ENCODE measurements at regions not wholly inside any gene's neighbourhood (a gene's known extent, or its start where the extent isn't known, plus 50 kb on each side); places are given as distances from the start of the nearest gene placed in this dataset.
"Not testable (repeated sequence)": the region's sequence is repeated elsewhere in the genome, so short reads cannot be mapped to it uniquely, and the experiment has no call there.

DNA sequence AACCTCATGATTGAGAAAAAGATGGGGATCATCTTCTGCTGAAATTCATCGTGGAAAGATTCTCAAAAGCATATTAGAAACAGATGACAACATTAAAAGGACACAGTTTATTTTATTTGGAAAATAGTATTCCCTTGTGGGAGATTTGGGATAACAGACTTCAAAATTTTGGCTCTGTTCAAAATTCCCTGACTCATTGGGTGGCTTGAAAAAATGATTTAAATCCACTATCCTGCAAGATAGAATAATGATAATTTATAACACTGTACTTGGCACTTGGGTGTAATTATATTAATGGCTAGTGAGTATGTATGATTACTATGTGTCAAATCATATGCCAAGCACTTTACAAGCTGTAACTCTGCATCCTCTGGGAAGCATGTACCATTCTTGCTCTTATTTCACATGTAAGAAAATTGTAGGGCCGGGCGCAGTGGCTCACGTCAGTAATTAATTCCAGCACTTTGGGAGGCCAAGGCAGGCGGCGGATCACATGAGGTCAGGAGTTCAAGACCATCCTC is 128.8 kb downstream of the LMNTD1 start:
- intact Hi-C loops (cut with DNase I), result no loop called here
- ATAC-seq (peak in 1 of 2 donors; percentile 36), DNase-seq (no peak)

- DNase-seq (peak; percentile 26), ATAC-seq (peak in 1 of 2 donors; percentile 64)
- intact Hi-C loops (cut with DNase I), result no loop called here
Observed at GRCh38 chr12:25423355-25424050, 129.6 kb downstream of the LMNTD1 start.

DNA sequence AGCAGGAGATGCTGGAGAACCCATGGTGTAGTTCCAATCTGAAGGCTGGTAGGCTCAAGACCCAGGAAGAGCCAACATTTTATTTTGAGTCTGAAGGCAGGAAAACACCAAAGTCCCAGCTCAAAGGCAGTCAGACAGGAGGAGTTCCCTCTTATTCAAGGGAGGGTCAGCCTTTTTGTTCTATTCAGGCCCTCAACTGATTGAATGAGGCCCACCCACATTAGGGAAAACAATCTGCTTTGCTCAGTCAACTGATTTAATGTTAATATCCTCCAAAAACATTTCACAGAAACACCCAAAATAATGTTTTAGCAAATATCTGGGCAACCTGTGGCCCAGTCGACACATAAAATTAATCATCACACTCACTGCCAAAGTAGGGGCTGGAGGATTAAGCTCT is 130.8 kb downstream of the LMNTD1 start:
- intact Hi-C loops (cut with DNase I), result no loop called here
- ATAC-seq (no peak), DNase-seq (no peak)

DNA sequence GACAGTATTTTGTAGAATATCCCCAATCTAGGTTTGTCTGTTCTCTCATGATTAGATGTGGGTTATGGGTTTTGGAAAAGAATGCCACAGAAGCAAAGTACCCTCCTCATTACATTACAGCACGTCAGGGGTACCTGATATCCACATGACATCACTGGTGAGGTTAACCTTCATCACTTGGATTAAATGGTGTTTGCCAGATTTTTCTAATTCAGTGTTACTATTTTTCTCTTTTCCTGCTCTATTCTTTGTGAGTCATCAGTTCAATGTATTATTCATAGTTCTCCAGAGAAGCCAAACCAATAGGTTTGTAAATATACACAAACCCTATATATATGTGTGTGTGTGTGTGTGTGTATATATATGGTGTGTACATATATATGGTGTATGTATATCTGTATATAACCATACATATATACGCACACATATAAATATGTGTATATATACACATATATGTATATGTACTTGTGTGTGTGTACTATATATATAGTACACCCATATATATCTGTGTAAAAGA is 131.4 kb downstream of the LMNTD1 start:
- ATAC-seq (no peak), DNase-seq (no peak)

GRCh38 chr12:25420116-25420515 is 133.0 kb downstream of the LMNTD1 start:
- DNase-seq (no peak), ATAC-seq (no peak)
- intact Hi-C loops (cut with DNase I), result no loop called here

More for the DNA sequence above, 131.4 kb downstream of the LMNTD1 start:
- intact Hi-C loops (cut with DNase I), result no loop called here

- DNase-seq, result no peak
- intact Hi-C loops (cut with DNase I), result no loop called here
- ATAC-seq, result no peak
Observed at GRCh38 chr12:25419595-25419994, 133.5 kb downstream of the LMNTD1 start.

DNA sequence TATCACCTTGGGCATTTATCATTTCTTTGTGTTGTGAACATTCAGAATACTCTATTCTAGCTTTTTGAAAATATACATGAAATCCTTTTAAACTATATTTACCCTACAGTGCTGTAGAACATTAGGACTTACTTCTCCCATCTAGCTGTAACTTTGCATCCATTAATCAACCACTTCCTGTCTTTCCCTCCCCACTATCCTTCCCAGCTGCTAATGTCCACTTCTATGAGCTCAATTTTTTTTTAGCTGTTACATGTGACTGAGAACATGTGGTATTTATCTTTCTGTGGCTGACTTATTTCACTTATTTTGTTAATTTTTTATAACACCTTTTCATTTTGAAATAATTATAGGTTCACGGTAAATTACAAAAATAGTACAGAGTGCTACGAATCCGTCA is 136.0 kb downstream of the LMNTD1 start:
- DNase-seq (no peak), ATAC-seq (no peak)
- intact Hi-C loops (cut with DNase I), result no loop called here

GRCh38 chr12:25416516-25416915 is 136.6 kb downstream of the LMNTD1 start:
- ATAC-seq (no peak), DNase-seq (no peak)
- intact Hi-C loops (cut with DNase I), result no loop called here

GRCh38 chr12:25415004-25415403 is 138.1 kb downstream of the LMNTD1 start:
- no peak for ATAC-seq
- intact Hi-C loops (cut with DNase I), result no loop called here

GRCh38 chr12:25412735-25413134 is 140.3 kb downstream of the LMNTD1 start:
- intact Hi-C loops (cut with DNase I), result no loop called here
- DNase-seq (no peak), ATAC-seq (no peak)

More at GRCh38 chr12:25415004-25415403, 138.1 kb downstream of the LMNTD1 start:
- DNase-seq, result no peak

DNA sequence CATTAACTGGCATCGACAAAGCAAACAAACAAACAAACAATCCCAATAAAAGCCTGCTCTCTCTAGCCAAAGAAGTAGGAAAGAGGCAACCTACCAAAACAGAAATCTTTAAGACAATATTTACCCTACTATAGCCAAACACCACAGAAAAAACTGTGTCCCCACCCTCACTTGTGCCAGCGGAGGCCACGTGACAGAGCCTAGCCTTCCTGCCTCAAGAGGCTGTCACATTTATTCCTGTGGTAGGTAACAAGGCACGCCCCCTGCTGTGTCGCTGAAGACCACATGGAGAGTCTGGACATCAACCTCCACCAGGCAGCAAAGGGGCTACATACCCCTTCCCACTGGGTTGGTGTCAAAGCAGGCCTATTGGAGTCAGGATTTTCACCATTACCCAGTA is 148.1 kb downstream of the LMNTD1 start:
- no peak for ATAC-seq
- DNase-seq, result no peak
- intact Hi-C loops (cut with DNase I), result no loop called here

DNA sequence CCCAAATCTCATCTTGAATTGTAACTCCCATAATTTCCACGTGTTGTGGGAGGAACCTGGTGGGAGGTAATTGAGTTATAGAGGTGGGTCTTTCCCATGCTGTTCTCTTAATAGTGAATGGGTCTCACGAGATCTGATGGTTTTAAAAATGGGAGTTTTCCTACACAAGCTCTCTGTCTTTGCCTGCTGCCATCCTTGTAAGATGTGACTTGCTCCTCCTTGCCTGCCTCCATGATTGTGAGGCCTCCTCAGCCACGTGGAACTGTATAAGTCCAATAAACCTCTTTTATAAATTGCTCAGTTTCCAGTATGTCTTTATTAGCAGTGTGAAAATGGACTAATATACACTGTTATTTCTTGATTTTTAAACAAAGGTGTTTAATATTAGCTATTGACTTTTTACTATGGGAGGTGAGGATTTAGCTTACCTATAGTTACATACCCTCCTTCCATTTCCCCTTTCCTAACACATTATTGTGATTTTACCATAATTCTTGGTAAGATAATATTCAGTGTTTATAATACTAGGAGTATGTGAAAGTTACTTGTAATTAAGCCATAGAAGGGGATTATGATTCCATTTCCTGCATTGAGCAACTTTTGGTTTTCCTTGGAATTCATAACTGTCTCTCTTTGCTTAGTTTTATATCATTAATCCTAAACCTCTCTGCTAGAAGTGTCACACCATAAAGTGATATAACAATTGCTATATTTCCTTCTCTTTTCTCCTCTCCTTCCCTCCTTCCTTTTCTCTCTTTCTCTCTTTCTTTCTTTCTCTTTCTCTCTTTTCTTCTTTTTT is 151.0 kb upstream of the KRAS start:
- ATAC-seq (no peak), DNase-seq (no peak)
- intact Hi-C loops (cut with DNase I), result no loop called here

GRCh38 chr12:25397001-25397400 is 146.3 kb upstream of the KRAS start:
- ATAC-seq (no peak), DNase-seq (no peak)
- intact Hi-C loops (cut with DNase I), result no loop called here

DNA sequence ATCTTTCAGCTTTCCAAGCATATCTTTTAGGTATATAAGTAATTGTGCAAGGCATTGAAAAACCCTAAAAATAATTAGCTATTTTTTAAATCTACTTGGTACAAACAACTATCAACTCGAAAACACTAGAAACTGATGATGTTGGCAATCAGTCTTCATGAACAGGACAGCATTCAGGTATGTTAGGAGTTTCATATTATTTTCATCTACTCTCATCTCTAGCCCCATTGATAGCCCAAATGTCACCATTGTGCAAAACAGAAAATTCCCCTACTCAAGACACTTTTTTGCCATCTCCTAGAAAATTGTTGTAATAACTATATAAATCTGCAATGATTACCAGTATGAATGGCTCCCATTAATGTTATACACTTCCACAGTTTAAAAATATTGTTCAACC is 144.5 kb upstream of the KRAS start:
- no peak for DNase-seq
- intact Hi-C loops (cut with DNase I), result no loop called here
- no peak for ATAC-seq

DNA sequence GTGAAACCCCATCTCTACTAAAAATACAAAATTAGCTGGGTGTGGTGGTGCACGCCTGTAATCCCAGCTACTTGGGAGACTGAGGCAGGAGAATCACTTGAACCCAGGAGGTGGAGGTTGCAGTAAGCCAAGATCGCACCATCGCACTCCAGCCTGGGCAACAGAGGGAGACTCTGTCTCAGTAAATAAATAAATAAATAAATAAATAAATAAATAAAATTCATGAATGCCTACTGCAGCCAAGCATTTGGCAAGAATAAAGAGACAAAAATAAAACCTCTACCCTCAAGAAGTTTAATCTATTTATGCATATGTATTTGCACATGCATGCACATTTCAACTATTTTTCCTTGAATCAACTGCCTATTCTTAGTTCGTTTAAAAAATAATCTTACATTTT is 144.0 kb upstream of the KRAS start:
- ATAC-seq; DNase-seq; intact Hi-C loops (cut with DNase I): not testable (repeated sequence)

DNA sequence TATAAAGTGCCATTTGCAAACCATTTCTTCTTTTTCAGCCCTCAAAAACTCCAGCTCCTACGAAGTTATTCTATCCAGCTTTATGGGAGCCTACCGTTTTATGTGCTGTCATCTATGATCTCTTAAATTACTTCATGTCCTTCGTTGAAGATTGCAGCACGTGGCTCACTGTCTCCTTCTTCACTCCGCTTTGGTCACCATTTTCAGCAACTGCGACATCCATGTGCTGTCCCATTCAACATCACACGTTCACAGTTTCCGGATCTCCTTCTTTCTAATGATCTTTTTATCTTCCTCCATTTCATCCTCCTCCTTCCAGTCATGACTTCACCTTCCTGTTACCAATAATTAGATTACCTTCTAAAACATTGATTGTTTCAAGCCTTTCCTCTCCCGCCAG is 143.3 kb upstream of the KRAS start:
- intact Hi-C loops (cut with DNase I), result no loop called here
- DNase-seq, result no peak
- no peak for ATAC-seq

GRCh38 chr12:25391346-25391745 is 140.6 kb upstream of the KRAS start:
- DNase-seq; ATAC-seq; intact Hi-C loops (cut with DNase I): not testable (repeated sequence)

- no peak for ATAC-seq
- intact Hi-C loops (cut with DNase I), result no loop called here
- DNase-seq, result no peak
Observed at GRCh38 chr12:25388183-25388582, 137.5 kb upstream of the KRAS start.

DNA sequence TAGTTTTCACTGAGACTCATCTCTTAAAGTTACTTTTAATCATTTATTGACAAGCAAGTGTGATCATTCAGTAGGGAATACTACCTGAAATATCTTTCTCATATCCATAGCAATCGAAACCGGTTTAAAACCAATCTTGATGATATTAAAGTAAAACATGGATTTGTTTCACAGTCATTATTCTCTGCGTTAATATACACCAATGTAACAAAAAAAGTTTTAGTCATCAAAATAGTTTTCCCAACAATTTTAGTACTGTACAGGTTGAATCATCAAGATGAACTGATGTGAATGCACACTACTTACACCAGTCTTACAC is 137.0 kb upstream of the KRAS start:
- no peak for DNase-seq
- intact Hi-C loops (cut with DNase I), result no loop called here

More for the DNA sequence above, 137.0 kb upstream of the KRAS start:
- ATAC-seq, result no peak
